Stimulated activated CD8-positive, alpha-beta memory T cell treated with anti-CD3 and anti-CD28 coated beads, Interleukin-2, amount 100 ng/mL, for 48 hours (primary cell): ENCODE measurements at regions not wholly inside any gene's neighbourhood (a gene's known extent, or its start where the extent isn't known, plus 50 kb on each side); places are given as distances from the start of the nearest gene placed in this dataset.
"Not testable (repeated sequence)": the region's sequence is repeated elsewhere in the genome, so short reads cannot be mapped to it uniquely, and the experiment has no call there.

Experiments used
- DNase-seq, 2 donors: peaks; one replicate each; pipeline ENCODE4 v3.0.0-alpha.2; 2020; ENCODE audit warnings: low read depth in 2 of 2

DNA sequence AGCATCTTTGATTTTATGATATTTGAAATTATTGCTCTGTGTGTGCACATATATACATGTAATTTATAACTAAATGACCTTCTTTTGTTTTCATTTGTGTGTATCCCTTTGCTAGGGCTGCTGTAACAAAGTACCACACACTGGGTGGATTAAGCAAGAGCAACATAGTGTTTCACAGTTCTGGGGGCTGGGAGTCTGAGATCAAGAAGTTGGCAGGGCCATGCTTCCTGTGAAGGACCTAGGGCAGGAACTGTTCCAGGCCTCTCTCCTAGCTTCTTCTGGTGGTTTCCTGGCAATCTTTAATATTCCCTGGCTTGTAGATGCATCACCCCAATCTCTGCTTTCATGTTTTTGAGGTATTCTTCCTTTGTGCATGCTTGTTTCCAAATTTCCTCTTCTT is 1043.9 kb downstream of the TSN start:
- no peak for DNase-seq

- no peak for DNase-seq
Measured at GRCh38 chr2:122800781-122801180, 1045.3 kb downstream of the TSN start.

GRCh38 chr2:122804494-122804893 is 1049.0 kb downstream of the TSN start:
- DNase-seq, result no peak

DNA sequence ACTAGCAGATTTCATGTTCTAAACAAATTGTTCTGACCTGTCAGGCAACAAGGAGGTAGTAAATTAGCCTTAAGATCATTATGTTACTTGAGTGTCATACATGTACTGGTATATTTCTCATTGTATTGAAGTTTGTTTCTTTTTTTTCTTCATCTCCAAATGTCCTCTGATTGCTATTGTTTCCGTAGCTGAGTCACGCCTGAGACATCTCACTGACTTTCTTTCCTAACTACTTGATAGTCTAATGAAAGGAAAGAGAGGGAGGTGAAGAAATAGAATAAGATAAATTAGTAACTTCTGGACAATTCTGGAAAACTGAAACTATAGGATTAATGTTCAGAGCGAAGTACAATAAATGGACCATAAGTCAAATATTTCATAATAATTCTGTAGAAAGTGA is 1049.9 kb downstream of the TSN start:
- no peak for DNase-seq

- no peak for DNase-seq
Measured at GRCh38 chr2:122808286-122808969, 1053.0 kb downstream of the TSN start.

GRCh38 chr2:122812214-122812613 is 1056.8 kb downstream of the TSN start:
- DNase-seq, result not testable (repeated sequence)

DNA sequence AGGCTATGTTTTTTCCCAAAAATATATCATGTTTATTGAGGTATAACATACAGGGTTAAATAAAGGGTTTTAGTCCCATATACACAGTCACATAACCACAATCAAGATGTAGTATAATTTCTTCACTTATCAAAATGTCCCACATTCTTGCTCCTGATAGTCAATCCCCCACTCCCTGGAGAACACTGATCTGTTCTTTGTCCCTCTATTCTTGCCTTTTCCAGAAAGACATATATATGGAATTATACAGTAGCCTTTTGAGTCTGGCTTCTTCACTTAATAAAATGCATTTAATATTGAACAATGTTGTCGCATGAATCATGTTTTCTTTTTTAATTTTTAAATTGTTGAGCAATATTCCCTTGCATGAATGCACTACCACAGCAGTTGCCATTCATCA is 1059.7 kb downstream of the TSN start:
- DNase-seq, result no peak

- DNase-seq, result no peak
Measured at GRCh38 chr2:122816803-122817202, 1061.4 kb downstream of the TSN start.

- no peak for DNase-seq
Measured at GRCh38 chr2:122822319-122822718, 1066.9 kb downstream of the TSN start.

- no peak for DNase-seq
Measured at GRCh38 chr2:122830157-122830556, 1074.7 kb downstream of the TSN start.

- no peak for DNase-seq
Measured at GRCh38 chr2:122831649-122832048, 1076.2 kb downstream of the TSN start.

DNA sequence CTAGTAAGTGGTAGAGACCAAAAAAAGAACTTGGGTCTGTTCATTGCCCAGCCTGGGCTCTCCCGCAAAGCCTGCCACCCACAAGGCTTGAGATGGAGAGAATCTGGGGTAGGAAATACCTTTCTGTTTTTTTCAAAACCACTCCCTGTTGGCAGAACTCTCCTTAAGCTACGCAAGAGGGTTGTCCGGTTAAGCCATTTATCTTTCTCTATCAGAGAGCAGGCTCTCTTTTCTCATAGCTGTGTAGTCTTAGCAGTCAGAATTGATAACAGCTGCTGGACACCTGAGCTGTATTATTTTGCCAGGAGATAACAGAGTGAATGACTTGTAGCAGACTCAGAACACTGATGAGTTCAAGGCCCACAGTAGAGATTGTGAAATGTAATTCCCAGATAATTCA is 1088.1 kb downstream of the TSN start:
- no peak for DNase-seq

DNA sequence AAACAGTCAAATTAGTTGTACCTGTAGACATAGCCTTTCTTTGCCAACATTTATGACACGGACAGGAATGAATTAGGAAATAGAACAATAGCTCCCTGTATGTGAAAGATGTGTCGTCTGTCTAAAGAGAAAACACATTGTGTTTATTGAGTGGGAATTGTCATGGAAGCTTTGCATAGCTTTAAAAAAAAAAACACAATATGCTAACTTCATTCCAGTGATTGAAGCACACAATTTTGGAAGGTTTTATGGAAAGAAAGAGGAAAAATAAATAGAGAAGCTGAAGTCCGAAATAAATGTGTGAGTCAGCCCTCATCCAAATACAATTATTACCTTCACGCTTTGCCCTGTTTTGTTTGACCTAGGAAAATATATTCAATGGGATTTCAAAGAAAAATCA is 1095.7 kb downstream of the TSN start:
- no peak for DNase-seq

DNA sequence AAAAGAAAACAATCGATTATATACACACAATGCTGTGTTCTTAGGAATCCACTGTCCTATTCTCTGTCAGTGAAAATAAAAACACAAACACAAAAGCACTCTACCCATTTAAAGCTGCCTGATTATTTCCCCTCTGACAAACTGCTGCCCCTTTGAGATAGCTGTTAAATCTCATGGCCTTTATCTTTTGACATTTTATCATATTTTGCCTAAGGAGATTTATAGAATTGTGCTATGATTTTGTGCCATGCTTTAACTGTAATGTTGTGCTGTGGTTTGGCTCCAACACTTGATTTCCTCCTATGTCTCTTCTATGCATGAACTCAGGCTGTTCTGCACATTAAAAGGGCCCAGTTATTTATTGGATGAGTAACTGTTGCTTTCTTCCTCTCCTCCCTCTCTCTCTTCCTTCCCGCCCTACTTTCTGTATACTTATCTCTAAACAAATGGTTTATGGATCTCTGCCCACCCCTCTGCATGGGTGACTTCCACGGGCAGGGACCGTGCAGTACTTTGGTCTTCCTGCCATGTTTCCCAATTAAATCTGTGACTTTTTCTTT is 1096.6 kb downstream of the TSN start:
- DNase-seq, result no peak

- no peak for DNase-seq
Measured at GRCh38 chr2:122856696-122857095, 1101.2 kb downstream of the TSN start.

DNA sequence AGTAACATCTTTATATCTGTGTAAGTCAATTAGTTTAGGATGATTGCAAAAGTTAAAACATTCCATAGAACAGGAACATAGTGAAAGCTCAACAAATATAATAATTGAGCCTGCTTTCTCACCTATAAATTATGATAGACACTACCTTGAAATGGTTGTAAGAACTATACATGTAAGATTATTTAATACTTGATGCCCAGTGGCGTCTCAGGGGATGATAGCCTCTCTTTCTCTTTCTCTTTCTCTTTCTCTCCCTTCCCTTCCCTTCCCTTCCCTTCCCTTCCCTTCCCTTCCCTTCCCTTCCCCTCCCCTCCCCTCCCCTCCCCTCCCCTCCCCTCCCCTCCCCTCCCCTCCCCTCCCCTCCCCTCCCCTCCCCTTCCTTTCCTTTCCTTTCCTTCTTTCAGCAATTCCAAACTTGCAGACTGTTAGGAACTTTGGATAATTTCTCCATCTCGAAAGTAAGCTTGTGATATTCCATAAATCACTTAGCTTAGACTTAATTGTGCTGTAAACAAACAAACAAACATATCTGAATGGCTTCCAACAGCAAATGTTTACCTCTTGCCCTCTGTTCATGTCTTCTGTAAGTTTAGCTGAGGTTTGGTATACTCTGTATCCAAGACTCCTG is 1102.7 kb downstream of the TSN start:
- DNase-seq, result no peak

GRCh38 chr2:122858813-122859212 is 1103.4 kb downstream of the TSN start:
- no peak for DNase-seq

DNA sequence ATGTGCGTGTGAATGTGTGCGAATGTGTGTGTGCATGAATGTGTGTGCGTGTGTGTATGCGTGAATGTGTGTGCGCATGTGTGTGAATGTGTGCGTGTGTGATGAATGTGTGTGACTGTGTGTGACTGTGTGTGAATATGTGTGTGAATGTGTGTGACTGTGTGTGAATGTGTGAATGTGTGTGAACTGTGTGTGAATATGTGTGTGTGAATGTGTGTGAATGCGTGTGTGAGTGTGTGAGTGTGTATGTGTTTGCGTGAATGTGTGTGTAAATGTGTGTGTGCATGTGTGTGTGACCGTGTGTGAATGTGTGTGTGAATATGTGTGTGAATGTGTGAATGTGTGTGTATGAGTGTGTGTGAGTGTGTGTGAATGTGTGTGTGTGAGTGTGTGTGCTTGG is 1103.8 kb downstream of the TSN start:
- no peak for DNase-seq

- DNase-seq, result no peak
Measured at GRCh38 chr2:122863532-122863931, 1108.1 kb downstream of the TSN start.

DNA sequence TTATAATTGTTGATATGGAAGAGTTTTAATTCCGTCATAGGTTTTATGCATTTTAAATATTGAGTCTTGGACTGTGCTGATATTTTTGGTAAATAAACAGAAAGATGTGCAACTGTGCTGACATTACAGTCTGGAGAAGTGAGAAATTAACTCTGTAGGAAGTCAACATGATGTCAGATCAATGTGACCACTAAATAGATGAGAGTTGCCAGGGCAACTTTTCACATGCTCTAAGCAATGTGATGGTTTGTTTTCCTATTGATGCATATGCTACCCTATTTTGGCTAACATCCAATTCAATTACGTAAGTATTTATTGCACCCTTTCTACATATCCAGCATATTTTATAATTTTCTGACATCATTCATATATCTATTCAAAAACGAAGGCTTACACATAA is 1109.3 kb downstream of the TSN start:
- no peak for DNase-seq

DNA sequence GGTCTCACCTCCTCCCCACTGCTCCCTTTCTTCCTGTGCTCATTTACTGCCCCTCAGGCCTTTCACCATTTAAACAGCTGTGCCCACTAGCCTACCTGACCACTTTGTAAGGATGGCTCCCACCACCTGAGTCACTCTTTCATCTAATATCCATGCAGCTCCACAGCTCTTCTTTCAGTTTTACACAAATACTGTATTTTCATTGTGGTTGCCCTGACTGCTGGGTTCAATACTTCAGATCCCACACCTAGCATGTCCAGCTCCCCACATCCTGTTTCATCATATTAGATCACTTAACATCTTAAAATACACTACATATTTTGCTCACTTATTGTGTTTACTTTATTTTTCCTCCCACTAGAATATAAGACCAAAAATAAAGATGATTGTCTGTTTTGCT is 1110.6 kb downstream of the TSN start:
- no peak for DNase-seq

DNA sequence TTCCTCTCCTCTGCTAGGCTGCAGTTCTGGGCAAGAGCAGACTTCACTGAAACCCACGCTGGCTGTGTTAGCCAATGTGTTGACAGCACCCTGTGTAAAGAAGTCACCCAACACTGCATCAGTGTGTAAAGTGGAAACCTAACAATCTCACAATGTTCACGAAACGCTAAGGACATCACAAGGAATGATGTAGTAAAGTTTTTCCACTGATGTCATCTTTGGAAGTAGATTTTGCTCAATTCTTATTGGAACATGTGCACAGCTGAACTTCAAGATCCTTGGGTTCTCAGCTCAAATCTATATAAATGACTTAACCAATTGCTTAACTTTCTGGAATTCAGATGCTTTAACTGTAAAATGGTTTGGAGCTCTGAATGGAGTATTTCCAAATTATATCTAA is 1112.5 kb downstream of the TSN start:
- DNase-seq, result no peak

- no peak for DNase-seq
Measured at GRCh38 chr2:122868646-122869275, 1113.3 kb downstream of the TSN start.
